GM12878 (cell line): ENCODE measurements at regions not wholly inside any gene's neighbourhood (a gene's known extent, or its start where the extent isn't known, plus 50 kb on each side); places are given as distances from the start of the nearest gene placed in this dataset.

ENCODE experiments used
- ATAC-seq: fragments of 200-7000 bp; cut with Tn5 transposase; 3 replicates; pipeline ENCODE4 v1.9.1; 2020; ENCODE audit warnings: mild to moderate bottlenecking, moderate library complexity
- BruUV-seq: library from RNA; stranded (reverse); fragments of 400-500 nt; replicated peaks from 2 replicates; lab custom pipeline; 2021; lab: Mats Ljungman, UMichigan
- CTCF ChIA-PET: fragments of 300-600 bp; sonication (Branson Sonifier 250); formaldehyde crosslinking; extraction: SDS; loops from one replicate; lab custom pipeline; 2021; ENCODE audit warnings: inconsistent platforms; lab: Yijun Ruan, JAX
- POLR2A ChIA-PET: fragments of 350-600 bp; formaldehyde crosslinking; extraction: SDS; loops from one replicate; lab custom pipeline; 2021; ENCODE audit warnings: inconsistent platforms; lab: Charles Lee
- RAD21 ChIA-PET: fragments of 300-600 bp; sonication (Branson Sonifier 250); formaldehyde crosslinking; loops from one replicate; lab custom pipeline; 2023; ENCODE audit warnings: antibody characterized with exemption; ENCODE audit not compliant: unreplicated experiment; lab: Charles Lee
- SMC1A ChIA-PET: fragments of 300-600 bp; sonication (Branson Sonifier 250); formaldehyde crosslinking; loops from one replicate; lab custom pipeline; 2023; ENCODE audit not compliant: unreplicated experiment, uncharacterized antibody; lab: Charles Lee
- DNase-seq: peaks from one replicate; pipeline ENCODE4 v3.0.0-alpha.2; 2011; ENCODE audit warnings: low read depth, low spot score
- FAIRE-seq: peaks from 3 replicates; lab custom pipeline; 2011; peaks lifted over from hg19 to GRCh38; lab: Jason Lieb, UNC
- H2AFZ ChIP-seq: 2 replicates; pipeline ENCODE4 v1.6.0; 2011; ENCODE audit warnings: low read depth, low read length, control low read depth; ENCODE audit not compliant: control insufficient read depth
- H3K27ac ChIP-seq: 2 replicates; pipeline ENCODE4 v1.5.1; 2011; ENCODE audit warnings: control low read depth; ENCODE audit not compliant: control insufficient read depth, insufficient read depth
- H3K27me3 ChIP-seq, 2 experiments: replicated peaks in 1 of 2; 2 replicates each; pipeline versions ENCODE4 v1.6.0 to v1.6.1; 2011; ENCODE audit warnings: low read length in 1 of 2; ENCODE audit not compliant: control insufficient read depth in 2 of 2, insufficient read depth in 2 of 2
- H3K36me3 ChIP-seq, 2 experiments: 2 replicates each; pipeline ENCODE4 v1.5.1; 2011; ENCODE audit warnings: low read length in 1 of 2; ENCODE audit not compliant: control insufficient read depth in 2 of 2, insufficient read depth in 2 of 2
- H3K4me1 ChIP-seq: 2 replicates; pipeline ENCODE4 v1.6.1; 2011; ENCODE audit warnings: mild to moderate bottlenecking, low read length, moderate library complexity, mixed read lengths; ENCODE audit not compliant: control insufficient read depth, insufficient read depth
- H3K4me2 ChIP-seq: 2 replicates; pipeline ENCODE4 v1.6.0; 2011; ENCODE audit warnings: control low read depth; ENCODE audit not compliant: control insufficient read depth, insufficient read depth
- H3K4me3 ChIP-seq: fragments of 200-600 bp; sonication (generic); 2 replicates; pipeline ENCODE4 v1.5.1; 2016
- H3K79me2 ChIP-seq: 2 replicates; pipeline ENCODE4 v1.6.0; 2011; ENCODE audit warnings: low read length; ENCODE audit not compliant: control insufficient read depth, insufficient read depth
- H3K9ac ChIP-seq: 2 replicates; pipeline ENCODE4 v1.8.0; 2011; ENCODE audit warnings: low read length, control low read depth, mixed read lengths; ENCODE audit not compliant: control insufficient read depth, insufficient read depth
- H3K9me3 ChIP-seq: replicated peaks from 3 replicates; pipeline ENCODE4 v1.5.1; 2011; ENCODE audit warnings: mild to moderate bottlenecking, low read length; ENCODE audit not compliant: control insufficient read depth, insufficient read depth
- H4K20me1 ChIP-seq: 2 replicates; pipeline ENCODE4 v1.6.0; 2011; ENCODE audit not compliant: control insufficient read depth, insufficient read depth
- CREB1 ChIP-seq: IDR thresholded peaks from 2 replicates; pipeline ENCODE4 v1.6.1; 2012; ENCODE audit warnings: low read depth, mild to moderate bottlenecking, inconsistent platforms
- DPF2 ChIP-seq: fragments of 450-650 bp; IDR thresholded peaks from 2 replicates; pipeline ENCODE4 v1.6.1; 2017; ENCODE audit warnings: mild to moderate bottlenecking
- ETV6 ChIP-seq, 2 experiments: fragments of 450-650 bp in 1 of 2; IDR thresholded peaks in 1 of 2; conservative IDR thresholded peaks in 1 of 2; 2 replicates each; pipeline ENCODE4 v1.6.1; 2014; ENCODE audit warnings: antibody characterized with exemption in 1 of 2, borderline replicate concordance in 1 of 2, low read depth in 1 of 2, mild to moderate bottlenecking in 1 of 2, moderate library complexity in 1 of 2
- NKRF ChIP-seq: fragments of 450-650 bp; conservative IDR thresholded peaks from 2 replicates; pipeline ENCODE4 v1.6.1; 2017; ENCODE audit warnings: mild to moderate bottlenecking, moderate library complexity
- POU2F2 ChIP-seq: IDR thresholded peaks from 3 replicates; pipeline ENCODE4 v1.6.1; 2011; ENCODE audit warnings: low read depth, mild to moderate bottlenecking, low read length, borderline replicate concordance
- RFX5 ChIP-seq: IDR thresholded peaks from 2 replicates; pipeline ENCODE4 v1.6.1; 2011; ENCODE audit warnings: low read depth, low read length, improper control_type of control experiment
- SIN3A ChIP-seq: IDR thresholded peaks from 2 replicates; pipeline ENCODE4 v1.6.1; 2012; ENCODE audit warnings: low read depth, low read length, improper control_type of control experiment
- SMC3 ChIP-seq: IDR thresholded peaks from 2 replicates; pipeline ENCODE4 v1.6.1; 2011; ENCODE audit warnings: low read length, improper control_type of control experiment, borderline replicate concordance
- YBX1 ChIP-seq: fragments of 450-650 bp; IDR thresholded peaks from 2 replicates; pipeline ENCODE4 v1.6.1; 2016; ENCODE audit warnings: antibody characterized with exemption
- ZNF24 ChIP-seq: fragments of 450-650 bp; IDR thresholded peaks from 2 replicates; pipeline ENCODE4 v1.6.1; 2017; ENCODE audit warnings: antibody characterized with exemption, mild to moderate bottlenecking
- WGBS: methylation state at CpG from one replicate; pipeline ENCODE4 v1.1.6; 2016; ENCODE audit warnings: low lambda C conversion rate; ENCODE audit not compliant: insufficient replicate concordance, insufficient coverage; ENCODE audit errors: missing lambda C conversion rate; 5-methylcytosine and 5-hydroxymethylcytosine counted together
- in situ Hi-C: fragments of 300-500 bp; cut with MboI; formaldehyde crosslinking; loops from 9 replicates; pipeline ENCODE4 v1.14.3; 2018; ENCODE audit warnings: mixed read lengths
- intact Hi-C: fragments of 100-400 bp; cut with micrococcal nuclease; formaldehyde crosslinking; loops from one replicate; pipeline ENCODE4 v1.14.2; 2022; ENCODE audit not compliant: unreplicated experiment
- TF ChIP-seq, protein P1 (sequence below): fragments of 450-650 bp; IDR thresholded peaks from 2 replicates; pipeline ENCODE4 v1.6.1; 2014; ENCODE audit warnings: mild to moderate bottlenecking
- TF ChIP-seq, protein P2 (sequence below): fragments of 450-650 bp; IDR thresholded peaks from 2 replicates; pipeline ENCODE4 v1.6.1; 2018; ENCODE audit warnings: mild to moderate bottlenecking, low read depth, moderate library complexity; ENCODE audit not compliant: partially characterized antibody
- TF ChIP-seq, protein P3 (sequence below): fragments of 450-650 bp; IDR thresholded peaks from 2 replicates; pipeline ENCODE4 v1.6.1; 2016; ENCODE audit warnings: mild to moderate bottlenecking, moderate library complexity, borderline replicate concordance

GRCh38 chr9:16099732-16100536 is 547.1 kb downstream of the CCDC171 start:
- BruUV-seq, result no TSS peak
- FAIRE-seq, result no peak
- Histone ChIP-seq H3K4me2 (no peak overlapping the region), H3K4me3 (no peak overlapping the region), H2AFZ (no peak overlapping the region), H3K9me3 (no peaks in the 10 kb centered on the region), H3K9ac (no peak overlapping the region), H4K20me1 (no peaks in the 10 kb centered on the region), H3K27ac (no peak overlapping the region), H3K4me1 (no peaks in the 10 kb centered on the region), H3K27me3 (no peaks in the 10 kb centered on the region), H3K79me2 (no peaks in the 10 kb centered on the region), H3K36me3 (no peaks in the 10 kb centered on the region)
- POLR2A ChIA-PET, result no interaction called here
- 75% methylated on average over 8 of the region's 8 CpGs for WGBS
- DNase-seq, result no peak
- CTCF ChIA-PET, result interaction anchor here (1.0 kb wide), 1 partner anchor 34 kb away, joined by 5 read pairs; no protein-coding TSS in a partner anchor
- no peak for ATAC-seq
- RAD21 ChIA-PET, result no interaction called here
- in situ Hi-C loops (no loop called here), intact Hi-C loops (loop anchor here (10.0 kb wide), 1 partner anchor 65 kb away; no protein-coding TSS in a partner anchor)
- SMC1A ChIA-PET, result no interaction called here
- TF ChIP-seq POU2F2, result no peak
- TF ChIP-seq RFX5, result no peak
- TF ChIP-seq, protein P1, sequence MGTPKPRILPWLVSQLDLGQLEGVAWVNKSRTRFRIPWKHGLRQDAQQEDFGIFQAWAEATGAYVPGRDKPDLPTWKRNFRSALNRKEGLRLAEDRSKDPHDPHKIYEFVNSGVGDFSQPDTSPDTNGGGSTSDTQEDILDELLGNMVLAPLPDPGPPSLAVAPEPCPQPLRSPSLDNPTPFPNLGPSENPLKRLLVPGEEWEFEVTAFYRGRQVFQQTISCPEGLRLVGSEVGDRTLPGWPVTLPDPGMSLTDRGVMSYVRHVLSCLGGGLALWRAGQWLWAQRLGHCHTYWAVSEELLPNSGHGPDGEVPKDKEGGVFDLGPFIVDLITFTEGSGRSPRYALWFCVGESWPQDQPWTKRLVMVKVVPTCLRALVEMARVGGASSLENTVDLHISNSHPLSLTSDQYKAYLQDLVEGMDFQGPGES, result no peak
- TF ChIP-seq SIN3A, result no peak
- TF ChIP-seq, protein P2, sequence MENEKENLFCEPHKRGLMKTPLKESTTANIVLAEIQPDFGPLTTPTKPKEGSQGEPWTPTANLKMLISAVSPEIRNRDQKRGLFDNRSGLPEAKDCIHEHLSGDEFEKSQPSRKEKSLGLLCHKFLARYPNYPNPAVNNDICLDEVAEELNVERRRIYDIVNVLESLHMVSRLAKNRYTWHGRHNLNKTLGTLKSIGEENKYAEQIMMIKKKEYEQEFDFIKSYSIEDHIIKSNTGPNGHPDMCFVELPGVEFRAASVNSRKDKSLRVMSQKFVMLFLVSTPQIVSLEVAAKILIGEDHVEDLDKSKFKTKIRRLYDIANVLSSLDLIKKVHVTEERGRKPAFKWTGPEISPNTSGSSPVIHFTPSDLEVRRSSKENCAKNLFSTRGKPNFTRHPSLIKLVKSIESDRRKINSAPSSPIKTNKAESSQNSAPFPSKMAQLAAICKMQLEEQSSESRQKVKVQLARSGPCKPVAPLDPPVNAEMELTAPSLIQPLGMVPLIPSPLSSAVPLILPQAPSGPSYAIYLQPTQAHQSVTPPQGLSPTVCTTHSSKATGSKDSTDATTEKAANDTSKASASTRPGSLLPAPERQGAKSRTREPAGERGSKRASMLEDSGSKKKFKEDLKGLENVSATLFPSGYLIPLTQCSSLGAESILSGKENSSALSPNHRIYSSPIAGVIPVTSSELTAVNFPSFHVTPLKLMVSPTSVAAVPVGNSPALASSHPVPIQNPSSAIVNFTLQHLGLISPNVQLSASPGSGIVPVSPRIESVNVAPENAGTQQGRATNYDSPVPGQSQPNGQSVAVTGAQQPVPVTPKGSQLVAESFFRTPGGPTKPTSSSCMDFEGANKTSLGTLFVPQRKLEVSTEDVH, result no peak
- TF ChIP-seq ZNF24, result no peak
- no peak for TF ChIP-seq NKRF
- no peak for TF ChIP-seq CREB1
- TF ChIP-seq, protein P3, sequence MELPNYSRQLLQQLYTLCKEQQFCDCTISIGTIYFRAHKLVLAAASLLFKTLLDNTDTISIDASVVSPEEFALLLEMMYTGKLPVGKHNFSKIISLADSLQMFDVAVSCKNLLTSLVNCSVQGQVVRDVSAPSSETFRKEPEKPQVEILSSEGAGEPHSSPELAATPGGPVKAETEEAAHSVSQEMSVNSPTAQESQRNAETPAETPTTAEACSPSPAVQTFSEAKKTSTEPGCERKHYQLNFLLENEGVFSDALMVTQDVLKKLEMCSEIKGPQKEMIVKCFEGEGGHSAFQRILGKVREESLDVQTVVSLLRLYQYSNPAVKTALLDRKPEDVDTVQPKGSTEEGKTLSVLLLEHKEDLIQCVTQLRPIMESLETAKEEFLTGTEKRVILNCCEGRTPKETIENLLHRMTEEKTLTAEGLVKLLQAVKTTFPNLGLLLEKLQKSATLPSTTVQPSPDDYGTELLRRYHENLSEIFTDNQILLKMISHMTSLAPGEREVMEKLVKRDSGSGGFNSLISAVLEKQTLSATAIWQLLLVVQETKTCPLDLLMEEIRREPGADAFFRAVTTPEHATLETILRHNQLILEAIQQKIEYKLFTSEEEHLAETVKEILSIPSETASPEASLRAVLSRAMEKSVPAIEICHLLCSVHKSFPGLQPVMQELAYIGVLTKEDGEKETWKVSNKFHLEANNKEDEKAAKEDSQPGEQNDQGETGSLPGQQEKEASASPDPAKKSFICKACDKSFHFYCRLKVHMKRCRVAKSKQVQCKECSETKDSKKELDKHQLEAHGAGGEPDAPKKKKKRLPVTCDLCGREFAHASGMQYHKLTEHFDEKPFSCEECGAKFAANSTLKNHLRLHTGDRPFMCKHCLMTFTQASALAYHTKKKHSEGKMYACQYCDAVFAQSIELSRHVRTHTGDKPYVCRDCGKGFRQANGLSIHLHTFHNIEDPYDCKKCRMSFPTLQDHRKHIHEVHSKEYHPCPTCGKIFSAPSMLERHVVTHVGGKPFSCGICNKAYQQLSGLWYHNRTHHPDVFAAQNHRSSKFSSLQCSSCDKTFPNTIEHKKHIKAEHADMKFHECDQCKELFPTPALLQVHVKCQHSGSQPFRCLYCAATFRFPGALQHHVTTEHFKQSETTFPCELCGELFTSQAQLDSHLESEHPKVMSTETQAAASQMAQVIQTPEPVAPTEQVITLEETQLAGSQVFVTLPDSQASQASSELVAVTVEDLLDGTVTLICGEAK, result no peak
- TF ChIP-seq SMC3, result no peak
- no peak for TF ChIP-seq DPF2
- TF ChIP-seq ETV6 (conservative IDR thresholded peaks at IDR 0.05 in 1 of 2, IDR thresholded peaks at IDR 0.05 in 1 of 2; ENCODE audit: borderline replicate concordance in 1 of 2, low read depth in 1 of 2), result no peak
- TF ChIP-seq YBX1, result no peak
